OCI-M1 (cell line): ENCODE measurements at regions not wholly inside any gene's neighbourhood (a gene's known extent, or its start where the extent isn't known, plus 50 kb on each side); places are given as distances from the start of the nearest gene placed in this dataset.

Experiments used
- DNase-seq: peaks from one replicate; lab custom pipeline; 2025; lab: John Stamatoyannopoulos, UW

DNA sequence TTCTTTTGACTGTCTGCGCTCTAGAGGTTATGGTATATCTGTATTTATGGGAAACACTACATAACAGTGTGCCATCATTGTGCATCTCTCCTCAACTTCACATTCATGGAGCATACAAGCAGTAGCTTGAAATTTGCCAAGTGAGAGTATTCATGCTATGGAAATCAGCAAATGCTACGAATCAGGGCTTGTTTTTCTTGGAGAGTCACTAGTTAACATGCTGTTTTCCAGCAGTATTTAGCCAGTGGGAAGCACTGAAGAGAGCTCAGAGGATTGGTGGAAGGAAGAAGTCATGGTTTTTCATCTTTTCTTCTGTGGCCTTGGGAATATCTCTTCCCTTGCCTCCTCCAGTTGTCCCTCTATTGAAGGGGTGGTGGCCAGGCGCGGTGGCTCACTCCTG is 303.0 kb downstream of the PSAT1 start:
- DNase-seq = no peak

DNA sequence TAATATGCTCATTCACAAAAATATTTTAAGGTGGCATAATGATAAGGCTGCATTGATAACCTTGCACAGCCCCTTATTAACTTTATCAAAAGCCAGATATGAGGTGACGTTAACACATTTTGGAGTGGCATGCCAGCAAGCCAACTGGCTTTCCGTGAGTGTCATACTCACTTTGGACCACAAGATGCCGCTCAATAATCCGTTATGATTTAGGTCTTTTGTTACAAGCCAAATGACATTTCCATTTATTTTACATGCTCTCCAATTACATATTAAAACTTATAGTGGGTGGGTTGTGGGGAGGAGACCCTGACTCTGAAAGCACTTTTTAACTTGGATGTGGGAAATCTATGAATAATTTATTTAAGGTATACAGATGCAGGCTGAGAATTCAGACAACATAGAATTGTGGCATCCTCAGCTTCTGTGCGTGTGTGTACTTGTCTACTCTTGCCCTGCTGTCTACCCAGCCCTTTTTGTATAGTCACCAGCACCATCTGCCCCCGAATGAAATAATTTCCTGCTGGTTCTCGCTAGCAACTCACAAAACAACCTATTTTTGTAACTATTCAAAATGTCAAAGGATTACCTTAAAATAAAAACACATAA is 305.1 kb downstream of the PSAT1 start:
- peak; percentile 68 for DNase-seq

DNA sequence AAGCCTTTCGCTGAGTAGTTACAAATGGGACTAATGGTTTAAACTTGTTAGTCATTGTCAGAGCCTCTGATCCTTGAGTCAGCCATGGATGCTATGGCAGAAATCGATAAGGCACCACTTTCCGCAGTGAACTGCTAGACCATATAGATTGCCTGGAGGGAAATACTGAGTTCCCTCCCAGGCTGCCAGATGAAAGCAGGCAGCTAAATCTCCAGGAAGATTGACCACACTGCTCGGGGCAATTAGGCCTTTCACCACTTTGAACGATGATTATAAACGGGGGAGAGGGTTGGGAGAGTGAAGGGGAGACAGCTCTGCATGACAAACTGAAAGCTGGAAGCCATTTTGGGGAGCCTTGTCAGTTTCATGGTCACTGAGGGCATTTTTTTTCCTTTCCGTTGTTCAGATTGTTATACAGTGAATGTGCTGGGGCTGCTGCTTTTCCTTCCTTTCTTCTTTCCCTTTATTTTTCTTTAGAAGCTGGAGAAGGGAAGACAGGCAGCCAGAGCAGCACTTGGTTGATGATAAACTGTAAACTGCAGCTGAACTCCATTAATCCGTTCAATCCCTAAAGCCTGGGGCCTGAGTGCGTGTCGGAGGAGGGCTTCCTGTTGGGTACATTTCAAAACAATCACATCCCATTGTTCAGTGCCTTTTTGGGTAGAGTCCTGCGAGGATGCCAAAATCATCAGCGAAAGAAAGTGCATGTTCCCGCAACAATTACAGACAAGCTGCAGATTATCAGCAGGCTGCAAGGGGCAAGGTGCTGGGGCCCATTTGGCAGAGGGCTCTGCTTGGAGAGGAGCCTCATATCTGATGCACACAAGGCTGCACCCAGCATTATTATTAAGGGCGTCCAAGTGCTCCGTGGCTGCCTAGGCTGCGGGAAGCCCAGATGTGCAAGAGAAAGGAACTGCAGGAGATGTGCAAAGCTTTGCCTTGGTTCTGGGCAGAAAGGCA is 308.4 kb downstream of the PSAT1 start:
- DNase-seq = no peak

GRCh38 chr9:78606001-78606379 is 309.1 kb downstream of the PSAT1 start:
- no peak for DNase-seq

GRCh38 chr9:78607853-78608252 is 310.9 kb downstream of the PSAT1 start:
- DNase-seq = no peak

DNA sequence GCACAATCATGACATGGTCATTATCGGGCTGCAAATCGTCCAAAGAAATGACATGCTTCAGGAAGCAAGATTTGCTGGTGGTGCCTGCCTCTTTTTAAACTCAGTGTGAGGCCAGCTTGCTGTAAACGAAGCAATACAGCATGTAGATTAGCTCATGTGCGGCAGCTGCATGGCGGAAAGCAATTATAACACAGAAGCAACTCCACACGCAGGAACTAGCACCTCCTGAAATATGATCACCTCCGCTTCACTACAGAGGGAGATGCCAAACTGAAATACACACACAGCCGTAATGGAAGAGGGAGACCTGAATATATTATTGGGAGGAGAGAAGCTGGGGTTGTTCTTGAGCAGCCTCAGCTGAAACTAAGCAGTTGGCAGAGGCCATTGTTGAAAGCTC is 312.5 kb downstream of the PSAT1 start:
- no peak for DNase-seq

GRCh38 chr9:78612091-78612490 is 315.2 kb downstream of the PSAT1 start:
- DNase-seq = no peak

DNA sequence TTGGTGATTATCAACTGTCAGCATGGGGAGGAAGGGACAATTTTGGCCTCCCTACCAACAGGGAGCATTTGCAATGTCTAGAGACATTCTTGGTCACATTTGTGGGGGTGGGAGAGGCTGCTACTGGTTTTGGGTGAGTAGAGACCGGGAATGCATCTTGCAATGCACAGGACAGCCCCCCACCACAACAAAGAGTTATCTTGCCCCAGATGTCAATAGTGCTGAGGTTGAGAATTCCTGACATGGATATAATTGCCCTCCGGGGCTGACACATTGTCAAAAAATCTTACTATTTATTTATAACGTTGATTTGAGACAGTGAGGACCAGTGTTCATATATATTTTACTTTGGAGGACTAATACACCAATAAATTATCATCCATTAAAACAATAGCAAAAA is 316.1 kb downstream of the PSAT1 start:
- DNase-seq = no peak

DNA sequence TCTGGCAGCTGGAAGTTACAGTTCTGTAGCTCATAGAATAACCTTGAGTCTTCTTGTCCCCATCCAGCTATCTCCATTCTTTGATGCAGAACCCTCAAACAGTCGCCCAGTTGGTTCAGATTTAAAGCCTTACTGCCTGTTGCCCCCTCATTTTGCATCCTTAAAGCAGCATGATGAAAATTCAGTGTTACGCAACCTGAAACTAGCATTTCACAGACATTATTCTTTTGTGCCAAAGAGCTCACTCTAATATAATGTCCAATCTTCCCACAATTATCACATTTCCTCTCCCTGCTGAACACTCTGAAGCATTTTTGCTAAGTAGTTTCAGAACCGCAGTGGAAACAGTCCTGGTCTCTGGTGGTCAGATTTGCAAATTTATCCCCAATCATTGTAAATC is 318.0 kb downstream of the PSAT1 start:
- DNase-seq = no peak

DNA sequence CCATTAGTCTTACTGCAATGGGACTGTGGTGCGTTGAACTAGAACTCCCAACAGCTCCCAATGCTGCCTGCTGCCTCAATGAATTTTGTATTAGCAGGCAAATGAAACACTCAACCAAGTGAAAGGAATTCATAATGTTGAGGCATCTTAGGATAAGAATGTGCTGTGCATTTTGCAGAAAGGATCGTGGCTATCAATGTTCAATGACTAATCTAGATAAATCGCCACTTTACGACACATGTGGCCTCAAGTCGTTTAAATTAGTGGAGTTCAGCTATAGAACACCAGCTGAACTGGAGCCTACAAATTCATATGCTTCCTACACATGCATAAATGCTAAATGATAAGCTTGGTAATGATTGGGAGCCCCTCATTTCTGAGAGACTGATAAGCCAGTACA is 318.4 kb downstream of the PSAT1 start:
- DNase-seq = no peak

- DNase-seq = no peak
Measured at GRCh38 chr9:78618735-78619134, 321.8 kb downstream of the PSAT1 start.

DNA sequence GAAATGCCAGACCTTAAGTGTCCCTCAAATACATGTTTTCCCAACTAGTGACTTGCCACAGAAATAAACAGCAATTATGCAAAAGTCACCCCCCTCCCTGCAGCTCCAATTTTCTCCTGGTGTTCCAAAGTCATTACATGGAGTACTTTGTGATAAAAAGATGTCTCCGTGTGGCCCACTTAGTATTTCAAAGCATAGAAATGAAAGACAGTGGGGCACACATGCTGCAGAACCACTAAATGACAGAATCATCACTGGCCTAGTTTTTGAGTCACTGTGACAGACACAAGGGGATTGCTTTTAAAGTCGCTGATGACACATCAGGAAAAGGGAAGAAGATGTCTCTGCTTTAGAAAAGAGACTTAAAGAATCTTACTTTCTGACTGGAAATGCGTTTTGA is 323.4 kb downstream of the PSAT1 start:
- DNase-seq = no peak

- no peak for DNase-seq
Measured at GRCh38 chr9:78620764-78621163, 323.8 kb downstream of the PSAT1 start.

GRCh38 chr9:78622126-78622525 is 325.2 kb downstream of the PSAT1 start:
- peak; percentile 7 for DNase-seq

DNA sequence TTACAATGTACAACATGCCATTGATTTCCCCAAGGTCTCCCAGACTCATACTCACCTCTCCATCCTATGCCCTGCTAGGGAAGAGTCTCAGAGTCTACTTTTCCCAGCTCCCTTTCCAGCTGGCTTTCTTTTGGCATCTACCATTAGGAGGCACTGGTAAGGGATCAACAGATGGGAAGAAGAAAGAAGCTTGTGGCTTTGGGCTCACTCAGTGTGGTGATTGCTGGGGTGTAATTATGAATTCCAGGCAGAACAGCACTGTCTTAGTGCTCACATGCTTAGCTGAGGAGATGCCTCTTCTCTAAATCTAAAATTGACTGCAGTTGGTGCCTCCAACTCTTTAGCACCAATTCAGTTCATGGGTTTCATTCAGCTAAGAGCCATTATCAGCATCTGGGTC is 330.0 kb downstream of the PSAT1 start:
- no peak for DNase-seq

- DNase-seq = no peak
Measured at GRCh38 chr9:78630966-78631365, 334.0 kb downstream of the PSAT1 start.

DNA sequence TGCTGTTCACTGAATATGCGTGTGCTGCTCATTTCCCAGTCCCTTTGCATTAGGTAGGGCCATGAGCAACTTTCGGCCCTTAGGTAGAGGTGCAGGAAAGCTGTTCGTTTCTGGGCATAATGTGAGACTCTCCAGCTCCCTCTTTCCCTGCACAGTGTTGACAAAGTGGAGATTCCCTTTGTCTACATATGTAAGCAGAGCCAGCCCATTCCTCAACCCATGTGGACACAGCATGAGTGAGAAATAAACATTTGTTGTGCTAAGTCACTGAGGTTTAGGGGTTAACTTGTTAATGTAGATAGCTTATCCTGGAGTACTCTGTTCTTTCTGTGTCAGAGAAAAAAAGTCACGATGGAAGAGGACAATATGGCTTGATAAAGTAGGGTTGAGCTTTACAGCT is 343.8 kb downstream of the PSAT1 start:
- DNase-seq = no peak

DNA sequence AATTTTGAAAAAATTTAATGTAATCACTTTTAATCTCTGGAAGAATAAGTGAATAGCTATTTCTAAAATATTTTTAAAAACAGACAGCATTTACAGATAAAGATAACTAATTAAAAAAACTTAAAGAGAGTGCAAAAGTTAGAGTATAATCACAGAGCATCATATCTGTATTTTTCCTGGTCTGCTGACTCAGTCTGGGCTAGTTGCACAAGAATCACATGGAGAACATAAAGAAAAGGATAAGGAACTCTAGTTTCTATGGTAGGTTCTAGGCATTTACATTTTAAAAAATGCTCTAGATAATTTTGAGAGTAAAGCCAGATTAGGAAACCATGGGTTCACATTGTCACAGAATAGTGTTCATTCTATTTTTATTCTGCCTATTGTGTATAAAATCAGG is 347.4 kb downstream of the PSAT1 start:
- no peak for DNase-seq

DNA sequence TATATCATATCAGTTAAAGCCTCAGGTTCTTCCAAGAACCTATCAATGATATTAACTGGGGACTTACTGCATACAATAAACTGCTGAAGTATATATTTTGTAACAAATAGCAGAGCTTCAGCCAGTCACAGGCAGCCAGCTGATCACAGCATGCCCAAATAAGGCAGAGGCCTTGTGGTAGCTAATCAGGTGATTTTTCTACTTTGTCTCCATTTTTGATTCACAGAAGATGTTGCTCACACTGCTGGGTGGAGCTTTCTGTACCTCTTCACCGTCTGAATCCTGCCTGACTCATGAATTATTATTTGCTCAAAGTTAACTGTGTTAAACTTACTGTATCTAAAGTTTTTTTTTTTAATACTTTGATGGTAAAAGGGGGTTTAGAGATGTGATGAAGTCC is 357.4 kb downstream of the PSAT1 start:
- no peak for DNase-seq

- DNase-seq = no peak
Measured at GRCh38 chr9:78663369-78663768, 366.4 kb downstream of the PSAT1 start.

- no peak for DNase-seq
Measured at GRCh38 chr9:78664370-78664769, 367.4 kb downstream of the PSAT1 start.

DNA sequence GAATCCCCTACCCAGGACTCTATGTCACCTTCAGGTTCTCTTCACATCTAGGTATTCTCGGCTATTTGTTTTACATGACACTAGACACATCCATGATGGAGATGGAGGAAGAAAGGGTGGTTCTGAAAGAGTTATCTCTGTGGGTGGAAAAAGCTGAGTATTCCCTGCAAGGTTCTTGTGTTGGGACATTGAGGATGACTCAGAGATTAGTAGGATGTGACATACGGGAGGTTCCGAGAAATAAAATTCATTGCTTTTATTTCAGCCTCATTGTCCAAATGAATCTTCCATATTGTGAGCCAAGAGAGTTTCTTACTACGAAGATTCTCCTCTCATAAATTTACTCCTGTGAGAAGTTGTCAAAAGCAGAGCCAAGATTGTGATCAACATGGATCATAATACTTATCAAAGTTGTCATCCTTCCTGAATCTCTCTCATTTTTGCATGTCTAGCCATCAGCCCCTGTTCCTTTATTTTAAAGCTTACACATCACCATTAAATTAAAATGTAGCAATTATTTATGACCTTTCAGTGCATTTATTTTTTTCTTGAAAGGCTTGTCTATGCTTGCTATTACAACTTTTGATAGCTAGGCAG is 370.0 kb downstream of the PSAT1 start:
- no peak for DNase-seq

GRCh38 chr9:78668148-78668832 is 371.4 kb downstream of the PSAT1 start:
- DNase-seq = no peak
